DMS114 treated with DMSO at 0.1 percent for 48 hours (cell line): ENCODE measurements at regions not wholly inside any gene's neighbourhood (a gene's known extent, or its start where the extent isn't known, plus 50 kb on each side); places are given as distances from the start of the nearest gene placed in this dataset.

Experiments used
- DNase-seq: peaks from one replicate; lab custom pipeline; 2025; ENCODE audit not compliant: unreplicated experiment; lab: John Stamatoyannopoulos, UW

DNA sequence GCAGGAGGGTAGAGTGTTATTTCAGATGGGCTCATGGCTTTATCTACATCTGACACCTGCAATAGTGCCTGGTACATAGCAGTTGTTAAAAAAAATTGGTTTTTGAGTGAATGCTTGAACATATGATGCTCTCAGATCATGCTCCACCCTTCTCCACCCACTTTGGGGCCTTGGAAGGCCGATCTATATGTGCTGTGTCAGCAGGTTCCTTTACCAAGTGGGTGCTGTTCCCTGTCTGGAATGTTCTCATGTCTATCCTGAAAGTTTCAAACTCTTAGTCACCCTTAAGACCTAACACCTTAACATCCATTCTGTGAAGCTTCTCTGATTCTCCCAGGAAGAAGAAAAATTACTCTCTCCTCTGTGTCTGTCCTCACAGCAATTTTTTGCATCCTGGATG, 556.3 kb upstream of the TBX3 start:
- no peak for DNase-seq

DNA sequence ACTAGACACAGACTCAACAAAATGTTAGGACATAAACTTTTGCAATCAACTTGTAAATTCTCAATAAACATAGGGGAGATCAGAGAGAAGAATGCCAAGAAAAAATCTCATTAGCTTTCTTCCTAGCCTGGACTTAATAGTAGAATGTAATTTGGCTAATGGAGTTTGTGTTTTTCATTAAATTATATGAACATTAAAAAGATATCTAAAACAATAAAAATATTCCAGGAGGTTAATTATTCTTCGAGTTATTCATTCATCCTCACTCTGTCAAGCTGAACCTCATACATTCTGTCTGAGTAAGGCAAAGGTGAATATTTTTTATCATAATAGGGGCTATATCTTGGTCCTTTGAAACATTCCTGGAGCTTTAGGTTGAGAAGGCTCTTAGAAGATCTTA, 551.9 kb upstream of the TBX3 start:
- no peak for DNase-seq

DNA sequence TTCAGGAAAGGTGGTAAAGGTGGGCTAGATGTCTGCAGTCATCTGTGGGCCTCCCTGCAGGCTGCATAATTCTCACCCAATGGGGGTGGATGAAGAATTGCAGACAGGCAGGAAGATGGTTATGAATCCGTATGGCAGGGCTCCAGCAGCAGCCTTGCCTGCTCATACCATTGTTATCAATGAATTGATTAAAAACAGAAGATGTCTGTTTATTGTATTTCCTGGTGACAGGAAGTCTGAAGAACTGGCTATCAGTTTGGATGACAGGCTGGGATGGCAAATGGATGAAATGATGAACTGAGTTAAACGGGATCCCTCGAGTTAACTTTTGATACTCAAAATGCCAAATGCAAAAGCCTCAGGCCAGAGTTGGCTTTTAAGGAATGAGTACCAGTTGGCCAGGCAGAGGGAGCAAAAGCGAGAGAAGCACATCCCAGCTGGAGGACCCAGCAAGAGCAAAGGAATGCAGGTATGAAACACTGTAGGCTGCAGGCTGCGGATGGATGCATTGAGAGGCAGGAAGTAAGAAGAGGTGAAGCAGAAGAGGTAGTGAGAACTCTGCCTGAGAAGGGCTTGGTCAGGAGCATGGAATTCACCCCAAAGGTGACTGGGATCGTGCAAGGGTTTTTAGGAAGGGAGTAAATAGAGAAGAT, 550.0 kb upstream of the TBX3 start:
- DNase-seq = no peak

DNA sequence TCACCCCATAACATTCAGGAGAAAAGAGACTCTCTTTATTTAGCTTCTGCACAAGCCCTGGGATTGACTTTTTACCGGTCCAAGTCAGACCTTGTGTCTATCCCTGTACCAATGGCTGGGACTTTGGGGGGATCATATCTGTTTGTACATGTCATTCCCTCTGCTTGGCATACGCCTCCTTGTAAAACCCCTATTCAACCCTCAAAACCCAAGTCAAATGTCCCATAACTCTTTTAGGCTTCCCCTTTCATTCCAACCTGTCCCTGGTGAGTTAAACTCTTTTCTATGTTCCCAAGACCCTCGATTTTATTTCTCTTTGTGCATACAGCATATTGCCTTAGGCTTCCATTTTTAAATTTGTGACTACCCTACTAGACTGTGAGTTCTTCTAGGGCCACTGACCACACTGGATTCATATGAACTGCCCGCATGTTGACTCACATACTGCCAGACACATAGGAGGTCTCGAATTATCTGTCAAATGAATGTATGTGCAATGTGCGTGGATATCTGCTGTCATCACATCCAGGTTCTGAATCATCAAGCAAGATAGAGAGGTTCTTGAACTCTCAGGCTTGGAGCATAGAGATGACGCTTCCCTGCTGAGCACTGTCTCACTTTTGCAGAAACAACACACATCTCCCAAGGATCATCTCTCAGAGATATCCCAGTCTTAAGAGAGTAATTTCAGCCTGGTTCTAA, 548.6 kb upstream of the TBX3 start:
- no peak for DNase-seq

DNA sequence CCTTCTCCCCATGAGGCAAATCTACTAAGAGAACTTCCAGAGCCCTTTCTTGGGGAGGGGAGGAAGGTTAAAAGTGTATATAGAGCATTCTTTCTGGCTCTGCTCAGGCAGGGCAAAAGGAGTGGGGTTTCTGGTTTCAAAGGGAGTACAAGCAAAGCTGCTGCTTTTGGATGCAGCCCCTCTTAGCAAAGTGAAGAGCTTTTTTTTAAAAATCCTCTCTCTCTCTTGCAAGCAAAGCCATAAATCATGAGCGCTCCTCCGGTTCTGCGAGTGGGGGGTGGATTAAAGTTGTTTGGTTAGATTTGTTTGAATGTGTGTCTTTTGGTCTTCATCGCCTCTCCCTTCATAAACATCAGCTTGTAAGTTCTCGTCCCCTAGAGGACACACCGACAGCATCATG, 546.6 kb upstream of the TBX3 start:
- no peak for DNase-seq

DNA sequence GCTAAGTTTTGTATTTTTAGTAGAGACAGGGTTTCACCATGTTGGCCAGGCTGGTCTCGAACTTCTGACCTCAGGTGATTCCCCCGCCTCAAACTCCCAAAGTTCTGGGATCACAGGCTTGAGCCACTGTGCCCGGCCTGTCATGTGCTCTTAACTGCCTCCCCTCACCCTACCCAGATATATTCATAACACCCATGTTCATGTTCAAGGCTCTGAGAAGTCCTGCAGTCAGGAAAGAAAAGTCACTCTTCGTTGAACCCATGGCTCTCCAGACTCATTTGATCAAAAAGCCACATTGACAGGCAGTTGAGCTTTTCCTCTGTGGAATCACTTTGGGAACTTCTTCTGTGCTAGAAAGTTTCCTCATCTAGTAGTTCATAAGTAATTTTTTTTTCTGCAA, 545.5 kb upstream of the TBX3 start:
- no peak for DNase-seq

DNA sequence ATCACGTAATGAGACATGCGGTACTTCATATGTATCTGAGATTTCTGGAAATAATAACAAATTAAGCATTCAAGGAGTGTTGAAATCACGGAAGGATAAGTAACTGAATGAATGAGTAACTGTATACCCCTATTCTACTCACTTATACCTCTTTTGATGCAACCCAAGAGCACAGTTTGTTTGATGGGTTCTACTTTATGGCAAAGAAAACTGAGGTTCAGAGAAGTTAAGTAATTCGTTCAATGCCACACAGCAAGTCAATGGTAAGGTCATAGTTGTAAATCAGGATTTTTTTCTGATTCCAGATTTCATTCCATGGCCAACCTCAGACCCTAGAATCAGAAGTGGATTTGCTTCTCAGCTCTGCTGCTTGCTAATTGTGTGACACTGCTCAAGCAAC, 544.5 kb upstream of the TBX3 start:
- DNase-seq = no peak

DNA sequence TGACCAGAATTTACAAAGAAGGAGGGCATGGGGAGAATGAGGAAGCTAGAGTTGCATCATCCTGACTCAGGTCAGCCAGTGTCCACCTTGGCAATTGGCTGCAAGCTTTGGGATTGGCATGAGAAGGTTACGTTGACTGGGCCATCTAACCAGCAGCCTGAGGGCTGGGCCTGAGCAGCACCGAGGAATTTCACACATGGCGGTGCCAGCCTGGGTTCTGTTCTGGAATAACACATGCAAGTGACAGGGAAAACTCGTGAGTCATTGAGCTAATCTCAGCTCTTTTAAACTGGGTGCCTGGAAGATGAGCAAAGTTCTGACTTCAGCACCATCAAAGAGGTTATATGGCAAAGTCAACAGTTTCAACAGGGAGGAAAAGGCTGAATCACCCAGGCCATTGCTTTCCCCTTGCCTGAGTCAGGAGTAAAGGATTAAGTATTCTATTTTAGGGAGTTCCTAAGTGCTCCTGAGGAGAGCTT, 543.2 kb upstream of the TBX3 start:
- DNase-seq = no peak

DNA sequence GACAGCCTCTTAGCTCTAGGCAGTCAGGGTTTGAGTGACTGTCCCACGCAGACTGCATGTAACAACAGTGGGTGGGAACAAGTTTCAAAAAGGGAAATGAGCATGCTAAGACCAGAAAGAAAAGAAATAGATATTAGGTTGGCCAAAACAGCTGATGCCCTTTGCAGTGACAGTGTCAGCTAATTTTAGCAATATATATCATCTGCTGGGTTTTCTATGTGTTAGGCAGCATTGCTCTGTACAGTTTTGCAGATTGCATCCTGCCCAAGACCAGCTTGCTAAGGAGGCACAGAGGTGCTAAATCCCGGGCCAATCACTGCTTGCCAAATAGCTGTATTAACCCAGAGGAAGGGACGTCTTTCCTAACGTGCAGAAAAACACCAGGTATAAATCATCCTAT, 541.9 kb upstream of the TBX3 start:
- DNase-seq = no peak

DNA sequence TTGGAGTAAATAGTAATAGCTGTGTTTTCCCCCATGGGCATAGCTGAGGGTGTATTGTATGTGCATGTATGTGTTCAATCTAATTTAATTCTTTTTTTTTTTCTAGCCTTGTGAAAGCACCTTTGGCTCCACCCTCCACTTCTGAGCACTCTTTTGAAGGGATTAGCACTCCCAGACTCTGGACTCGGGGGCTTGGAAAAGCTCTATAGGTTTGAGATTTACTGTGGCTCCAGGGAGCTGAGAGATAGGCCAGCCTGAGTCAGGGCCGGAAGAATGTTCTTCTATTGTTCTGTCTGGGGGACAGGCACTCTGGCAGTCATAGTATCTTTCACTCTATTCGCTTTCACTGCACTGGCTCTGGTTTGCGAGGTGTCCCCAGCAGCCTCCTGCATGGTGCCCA, 540.0 kb upstream of the TBX3 start:
- no peak for DNase-seq

DNA sequence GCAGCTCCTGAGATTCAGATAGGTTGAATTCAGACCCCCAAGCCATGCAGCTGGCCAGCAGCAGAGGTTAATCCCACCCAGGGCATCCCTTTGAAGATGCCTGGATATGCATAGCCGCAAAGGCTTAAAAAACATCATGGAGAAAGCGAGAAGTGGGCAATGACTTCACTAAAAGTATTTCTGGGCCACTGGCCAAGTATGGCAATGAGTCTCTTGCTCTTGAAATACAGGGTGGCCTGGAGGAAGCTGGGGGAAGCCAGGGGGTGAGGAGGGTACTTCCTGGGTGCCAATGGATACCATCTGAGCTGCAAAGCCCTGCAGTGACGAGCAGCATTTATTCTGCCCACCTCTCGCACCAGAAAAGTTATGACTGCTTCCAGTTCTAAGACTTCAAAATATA, 539.3 kb upstream of the TBX3 start:
- no peak for DNase-seq

DNA sequence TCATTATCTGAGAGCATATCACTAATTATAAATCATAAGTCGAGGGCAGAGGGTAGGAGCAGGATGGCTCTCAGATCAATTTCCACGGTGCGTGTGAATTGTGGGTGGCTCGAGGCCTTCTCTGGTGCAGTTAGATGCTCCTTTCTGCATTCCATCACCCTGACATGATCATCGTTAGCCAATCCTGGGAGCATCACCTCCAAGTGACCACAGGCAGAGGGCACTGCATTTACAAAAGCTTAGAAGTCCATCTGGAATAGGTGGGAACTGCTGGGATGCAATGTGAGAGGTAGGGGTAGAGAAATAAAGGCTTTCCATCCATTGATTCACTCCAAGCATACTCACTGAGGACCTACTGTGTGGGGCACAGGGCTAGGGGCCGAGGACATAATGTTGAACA, 538.2 kb upstream of the TBX3 start:
- no peak for DNase-seq

DNA sequence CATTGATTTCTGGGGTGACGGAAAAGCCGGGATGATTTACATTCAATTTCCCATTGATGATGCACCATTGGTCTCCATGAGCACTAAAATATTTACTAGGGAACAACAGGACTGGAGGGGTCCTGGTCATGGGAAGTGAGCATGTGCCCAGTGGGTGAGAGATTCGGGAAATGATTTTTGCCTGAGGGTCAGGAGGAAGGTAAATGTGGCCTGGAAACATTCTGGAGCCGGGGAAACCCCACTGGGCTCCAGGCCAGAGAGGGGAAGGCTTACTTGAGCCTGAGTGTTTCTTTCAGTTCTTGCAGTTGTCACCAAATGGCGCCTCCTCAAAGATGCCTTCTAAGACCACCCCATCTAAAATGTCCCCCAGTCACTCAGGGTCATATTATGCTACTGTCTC, 532.3 kb upstream of the TBX3 start:
- DNase-seq = no peak

DNA sequence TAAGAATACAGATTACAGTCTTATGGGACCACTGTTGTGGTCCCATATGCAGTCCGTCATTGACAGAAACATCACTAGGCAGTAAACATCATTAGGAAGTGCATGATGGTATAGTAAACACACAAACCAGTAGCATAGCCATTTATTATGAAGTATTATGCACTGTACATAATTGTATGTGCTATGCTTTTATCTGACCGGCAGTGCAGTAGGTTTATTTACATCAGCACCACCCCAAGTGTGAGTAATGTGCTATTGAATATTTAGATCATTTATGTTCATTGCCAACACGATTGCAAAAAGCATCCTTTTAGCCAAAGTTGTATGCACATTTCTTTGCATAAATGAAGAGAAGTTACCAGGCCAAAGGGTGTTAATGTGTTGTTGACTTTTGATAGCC, 531.6 kb upstream of the TBX3 start:
- no peak for DNase-seq

DNA sequence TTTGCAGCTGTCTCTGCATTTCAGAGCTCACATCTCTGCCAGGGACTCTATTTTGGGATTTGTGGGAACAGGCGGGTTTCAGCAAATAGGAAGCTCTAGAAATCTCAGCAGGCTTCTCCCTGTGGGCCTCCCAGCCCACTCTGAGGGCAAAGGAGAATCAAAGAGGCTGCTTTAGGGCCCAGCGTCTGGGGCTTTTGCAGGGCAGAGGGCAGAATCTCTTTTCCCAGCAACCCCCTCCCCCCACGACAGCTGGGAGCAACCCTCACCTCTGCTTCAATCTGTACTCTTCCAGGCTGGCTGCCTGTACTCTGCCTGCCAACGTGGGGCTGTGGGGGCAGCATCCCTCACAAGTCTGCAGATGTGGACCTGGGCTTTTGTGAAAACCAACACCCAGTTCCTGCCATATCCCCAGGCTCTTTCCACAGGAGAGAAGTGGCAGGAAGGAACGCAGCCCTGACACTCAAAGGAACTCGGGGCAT, 529.6 kb upstream of the TBX3 start:
- no peak for DNase-seq

DNA sequence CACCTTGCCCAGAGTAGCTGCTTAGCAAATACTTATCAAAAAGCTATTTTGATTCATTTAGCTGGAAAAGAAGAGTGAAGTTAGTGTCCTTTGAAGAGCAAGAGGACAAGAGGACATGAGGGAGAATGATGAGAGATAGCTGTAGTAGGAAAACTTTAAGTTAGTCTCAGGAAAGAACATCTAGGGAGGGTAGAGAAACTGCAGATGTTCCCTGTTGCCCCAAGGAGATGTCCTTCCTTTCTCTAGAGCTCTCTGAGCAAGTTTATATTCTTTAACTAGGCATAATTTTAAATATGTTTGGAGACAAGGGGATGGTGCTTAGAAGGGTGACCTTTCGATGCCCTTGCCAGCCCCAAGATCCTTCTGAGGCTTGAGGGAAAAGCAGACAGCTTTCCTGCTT, 529.1 kb upstream of the TBX3 start:
- no peak for DNase-seq

DNA sequence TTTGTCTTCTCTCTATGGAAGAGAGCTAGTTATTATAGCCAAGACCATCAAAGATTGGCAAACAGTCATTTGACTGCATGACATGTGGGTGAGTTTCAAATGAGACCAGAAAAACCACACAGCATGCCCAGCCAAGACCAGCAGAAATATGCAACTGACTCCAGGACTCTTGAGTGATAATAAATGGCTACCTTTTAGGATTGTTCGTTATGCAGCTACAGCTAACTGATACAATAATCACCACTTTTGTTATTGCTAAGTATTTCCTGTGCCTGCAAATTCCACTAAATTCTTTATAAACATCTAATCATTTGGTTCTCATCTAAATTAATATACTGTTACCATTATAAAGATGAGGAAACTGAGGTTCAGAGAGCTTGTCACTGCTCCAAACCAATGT, 528.4 kb upstream of the TBX3 start:
- DNase-seq = no peak

DNA sequence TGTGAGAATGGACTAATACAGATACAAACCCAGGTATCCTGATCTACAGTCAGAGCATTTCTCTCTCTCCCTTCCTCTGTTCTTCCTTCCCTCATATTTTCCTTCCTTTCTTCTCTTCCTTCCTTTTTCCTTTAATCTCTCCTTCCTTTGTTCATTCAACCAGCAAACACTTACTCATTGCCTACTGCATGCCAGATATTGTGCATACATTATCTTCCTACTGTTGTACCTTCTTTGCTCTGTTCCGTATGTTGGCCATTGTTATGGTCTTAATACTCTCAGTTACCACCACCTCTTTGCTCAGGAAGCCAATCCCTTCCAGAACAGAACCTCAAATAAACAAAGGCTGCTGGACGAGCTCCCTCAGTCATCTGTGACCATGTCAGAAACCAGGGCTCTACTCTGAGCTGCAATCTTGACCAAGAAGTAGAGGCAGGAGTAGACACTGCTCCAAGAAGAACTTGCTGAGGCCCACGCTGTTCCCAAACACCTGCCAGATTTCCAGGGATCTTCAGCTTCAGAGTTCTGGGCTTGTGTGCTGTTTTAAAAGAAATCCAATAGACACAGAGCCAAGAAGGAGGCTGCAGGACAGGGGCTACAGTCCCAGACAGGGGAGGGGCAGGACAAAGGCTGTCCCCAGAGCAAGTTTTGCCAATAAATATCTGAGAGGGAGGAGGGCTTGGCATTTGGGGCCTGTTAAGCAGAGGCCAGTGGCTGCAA, 526.7 kb upstream of the TBX3 start:
- DNase-seq = no peak

DNA sequence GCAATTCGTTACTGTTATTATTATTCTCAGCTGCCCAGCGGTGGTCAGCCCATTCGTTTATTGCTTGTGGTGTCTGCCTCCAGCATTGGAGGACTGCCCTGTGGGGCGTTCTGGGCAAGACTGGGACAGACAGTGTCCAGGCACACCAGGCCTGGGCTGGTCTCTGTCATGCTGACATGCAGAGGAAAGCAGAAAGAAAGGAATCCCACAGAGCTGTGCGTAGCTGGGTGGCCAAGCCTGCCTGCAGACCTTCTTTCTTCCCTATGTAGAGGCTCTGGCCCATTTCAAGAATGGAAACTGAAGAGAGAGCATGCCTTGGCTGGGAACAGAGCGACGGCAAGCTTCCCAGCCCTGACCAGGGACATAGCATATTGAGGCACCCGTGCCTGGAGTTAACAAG, 525.3 kb upstream of the TBX3 start:
- DNase-seq = no peak

DNA sequence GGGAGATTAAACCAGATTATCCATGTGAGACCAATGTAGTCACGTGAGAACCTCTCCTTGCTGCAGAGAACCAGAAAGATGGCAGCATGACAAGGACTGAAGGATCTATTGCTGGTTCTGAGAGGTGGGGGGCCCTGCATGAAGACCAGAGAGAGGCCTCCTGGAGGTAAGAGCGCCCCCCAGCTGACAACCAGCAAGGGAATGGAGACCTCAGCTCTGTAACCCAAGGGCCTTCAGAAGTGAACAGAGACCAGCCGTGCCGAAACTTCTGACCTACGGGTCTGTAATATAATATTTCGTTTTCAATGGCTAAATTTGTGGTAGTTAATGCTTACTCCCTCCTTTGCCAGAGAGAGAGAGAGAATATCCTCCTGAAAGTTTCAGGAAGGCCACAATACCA, 524.1 kb upstream of the TBX3 start:
- no peak for DNase-seq

DNA sequence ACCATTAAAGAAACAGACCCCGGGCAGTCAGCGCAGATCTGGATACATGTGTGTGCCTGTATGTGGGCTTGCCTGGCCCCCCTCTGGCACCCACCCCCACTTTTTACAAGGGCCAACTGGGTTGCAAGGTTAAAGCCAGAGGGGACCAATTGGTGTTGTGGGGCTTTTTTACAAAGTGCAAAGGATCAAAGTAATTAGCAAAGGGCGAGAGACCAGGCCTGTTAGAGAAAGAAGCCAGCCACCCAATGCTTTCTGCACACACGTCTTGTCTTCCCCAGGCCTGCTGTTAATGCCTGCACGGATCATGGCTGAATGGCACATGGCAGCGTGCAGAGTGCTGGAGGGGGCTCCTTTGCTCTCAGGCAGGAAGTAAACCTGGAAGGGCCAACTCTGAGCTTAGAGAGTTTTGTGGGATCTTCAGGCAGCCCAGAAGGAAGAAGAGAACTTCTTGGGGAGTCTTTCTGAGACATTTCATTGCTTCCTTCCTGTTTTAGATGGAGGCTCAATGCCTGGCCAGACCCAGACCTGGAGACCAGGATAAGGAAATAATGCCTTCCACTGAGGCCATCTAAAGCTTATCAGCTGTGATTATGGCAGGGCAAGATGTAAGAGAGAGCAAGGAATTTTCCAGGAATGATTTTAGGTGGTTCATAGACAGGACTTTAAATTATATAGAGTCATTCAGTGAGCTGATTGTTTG, 523.4 kb upstream of the TBX3 start:
- DNase-seq = no peak

DNA sequence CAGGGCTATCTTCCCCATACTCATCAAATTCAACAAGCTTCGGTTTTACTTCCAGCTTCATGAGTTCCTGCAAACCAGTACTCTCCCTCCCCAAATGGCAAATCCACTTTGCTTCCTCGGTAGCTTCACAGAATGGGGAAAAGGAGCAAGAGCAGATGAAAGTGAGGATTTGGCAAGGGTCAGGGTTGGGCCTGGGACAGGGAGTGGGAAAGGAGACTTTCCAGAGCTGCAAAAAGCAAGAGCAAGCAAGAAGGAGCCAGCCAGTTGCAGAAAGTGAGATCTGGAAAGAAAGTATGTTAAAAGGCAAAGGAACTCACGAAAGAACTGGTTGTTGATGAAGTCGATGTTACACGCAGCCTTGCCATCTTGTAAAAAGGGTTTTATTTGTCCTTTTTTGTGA, 522.8 kb upstream of the TBX3 start:
- no peak for DNase-seq
